CD4-positive, alpha-beta T cell treated with Interleukin-1 beta for 1 hour (primary cell): ENCODE measurements at regions not wholly inside any gene's neighbourhood (a gene's known extent, or its start where the extent isn't known, plus 50 kb on each side); places are given as distances from the start of the nearest gene placed in this dataset.
"Not testable (repeated sequence)": the region's sequence is repeated elsewhere in the genome, so short reads cannot be mapped to it uniquely, and the experiment has no call there.

Source experiments
- DNase-seq, 2 donors: peaks; one replicate each; pipeline ENCODE4 v3.0.0-alpha.2; 2020 to 2022

- no peak for DNase-seq
Measured at GRCh38 chr2:13651684-13652131, 935.0 kb downstream of the TRIB2 start.

- DNase-seq, result no peak
Measured at GRCh38 chr2:13652531-13653313, 936.0 kb downstream of the TRIB2 start.

GRCh38 chr2:13654416-13654815 is 937.7 kb downstream of the TRIB2 start:
- DNase-seq, result no peak

- no peak for DNase-seq
Measured at GRCh38 chr2:13660231-13660630, 943.5 kb downstream of the TRIB2 start.

- DNase-seq, result no peak
Measured at GRCh38 chr2:13662055-13662454, 945.3 kb downstream of the TRIB2 start.

GRCh38 chr2:13666582-13667414 is 950.1 kb downstream of the TRIB2 start:
- DNase-seq, result no peak

GRCh38 chr2:13667415-13667757 is 950.6 kb downstream of the TRIB2 start:
- no peak for DNase-seq

GRCh38 chr2:13669607-13670006 is 952.9 kb downstream of the TRIB2 start:
- no peak for DNase-seq

- DNase-seq, result not testable (repeated sequence)
Measured at GRCh38 chr2:13673821-13674220, 957.1 kb downstream of the TRIB2 start.

- DNase-seq, result no peak
Measured at GRCh38 chr2:13676269-13676668, 956.2 kb upstream of the LRATD1 start.

GRCh38 chr2:13681936-13682335 is 950.6 kb upstream of the LRATD1 start:
- no peak for DNase-seq

GRCh38 chr2:13682540-13683272 is 949.8 kb upstream of the LRATD1 start:
- no peak for DNase-seq

GRCh38 chr2:13686262-13686661 is 946.3 kb upstream of the LRATD1 start:
- no peak for DNase-seq

- no peak for DNase-seq
Measured at GRCh38 chr2:13694673-13695072, 937.8 kb upstream of the LRATD1 start.

GRCh38 chr2:13696601-13697000 is 935.9 kb upstream of the LRATD1 start:
- no peak for DNase-seq

GRCh38 chr2:13698847-13699246 is 933.7 kb upstream of the LRATD1 start:
- DNase-seq, result no peak

- DNase-seq, result not testable (repeated sequence)
Measured at GRCh38 chr2:13699939-13700338, 932.6 kb upstream of the LRATD1 start.

- no peak for DNase-seq
Measured at GRCh38 chr2:13711154-13711553, 921.4 kb upstream of the LRATD1 start.

- no peak for DNase-seq
Measured at GRCh38 chr2:13714466-13714865, 918.1 kb upstream of the LRATD1 start.

GRCh38 chr2:13725945-13726344 is 906.6 kb upstream of the LRATD1 start:
- no peak for DNase-seq

GRCh38 chr2:13745330-13745729 is 887.2 kb upstream of the LRATD1 start:
- no peak for DNase-seq

- no peak for DNase-seq
Measured at GRCh38 chr2:13751955-13752354, 880.6 kb upstream of the LRATD1 start.

- no peak for DNase-seq
Measured at GRCh38 chr2:13758412-13758811, 874.1 kb upstream of the LRATD1 start.

- DNase-seq, result no peak
Measured at GRCh38 chr2:13768274-13768673, 864.2 kb upstream of the LRATD1 start.
